Neural crest cell (in vitro differentiated cells): ENCODE measurements at regions not wholly inside any gene's neighbourhood (a gene's known extent, or its start where the extent isn't known, plus 50 kb on each side); places are given as distances from the start of the nearest gene placed in this dataset.

Experiments
- DNase-seq: peaks from one replicate; pipeline ENCODE4 v3.0.0; 2021; ENCODE audit warnings: low read depth, mixed read lengths, low spot score
- H3K27ac Mint-ChIP-seq: one replicate; pipeline ENCODE4 v1.8.0; 2021; ENCODE audit warnings: mild to moderate bottlenecking, mixed read lengths; ENCODE audit not compliant: unreplicated experiment
- H3K27me3 Mint-ChIP-seq: 2 replicates; pipeline ENCODE4 v1.8.0; 2021; ENCODE audit warnings: low read depth, mild to moderate bottlenecking, mixed read lengths
- H3K36me3 Mint-ChIP-seq: 2 replicates; pipeline ENCODE4 v1.8.0; 2021; ENCODE audit warnings: low read depth, mild to moderate bottlenecking, mixed read lengths
- H3K4me1 Mint-ChIP-seq: 2 replicates; pipeline ENCODE4 v1.8.0; 2021; ENCODE audit warnings: mixed read lengths
- H3K4me3 Mint-ChIP-seq: one replicate; pipeline ENCODE4 v1.8.0; 2021; ENCODE audit warnings: mild to moderate bottlenecking, mixed read lengths
- H3K9me3 Mint-ChIP-seq: 2 replicates; pipeline ENCODE4 v1.8.0; 2021; ENCODE audit warnings: mixed read lengths
- CTCF ChIP-seq: fragments of 200-600 bp; sonication (generic); conservative IDR thresholded peaks from 2 replicates; pipeline ENCODE4 v1.5.0; 2021; ENCODE audit warnings: antibody characterized with exemption, mild to moderate bottlenecking

GRCh38 chr21:15414057-15414456 lies 315.7 kb upstream of the USP25 start:
- Mint-ChIP-seq H3K27ac (no peak overlapping the region), H3K9me3 (peaks cover 10% of the 10 kb centered on the region), H3K4me3 (no peak overlapping the region), H3K27me3 (no peaks in the 10 kb centered on the region), H3K36me3 (no peaks in the 10 kb centered on the region), H3K4me1 (peaks cover 33% of the 10 kb centered on the region)
- no peak for TF ChIP-seq CTCF
- DNase-seq, result no peak

GRCh38 chr21:15415541-15416261 lies 314.1 kb upstream of the USP25 start:
- no peaks in the 10 kb centered on the region for H3K27me3 Mint-ChIP-seq
- H3K4me3 Mint-ChIP-seq, result peak overlapping the region; percentile 35
- peaks cover 10% of the 10 kb centered on the region for H3K9me3 Mint-ChIP-seq
- peaks cover 37% of the 10 kb centered on the region for H3K4me1 Mint-ChIP-seq
- TF ChIP-seq CTCF, result no peak
- peak overlapping the region; percentile 37 for H3K27ac Mint-ChIP-seq
- no peaks in the 10 kb centered on the region for H3K36me3 Mint-ChIP-seq
- DNase-seq, result no peak

- no peak overlapping the region for H3K27ac Mint-ChIP-seq
- H3K27me3 Mint-ChIP-seq, result no peaks in the 10 kb centered on the region
- TF ChIP-seq CTCF, result no peak
- H3K4me3 Mint-ChIP-seq, result peak overlapping the region; percentile 8
- no peak for DNase-seq
- no peaks in the 10 kb centered on the region for H3K36me3 Mint-ChIP-seq
- H3K4me1 Mint-ChIP-seq, result peaks cover 67% of the 10 kb centered on the region
- H3K9me3 Mint-ChIP-seq, result no peaks in the 10 kb centered on the region
Measured at GRCh38 chr21:15421441-15421881, 308.3 kb upstream of the USP25 start.

GRCh38 chr21:15421947-15422346 lies 307.8 kb upstream of the USP25 start:
- no peak for TF ChIP-seq CTCF
- Mint-ChIP-seq H3K27me3 (no peaks in the 10 kb centered on the region), H3K4me1 (peaks cover 62% of the 10 kb centered on the region), H3K36me3 (no peaks in the 10 kb centered on the region), H3K27ac (no peak overlapping the region), H3K4me3 (no peak overlapping the region), H3K9me3 (no peaks in the 10 kb centered on the region)
- DNase-seq, result no peak

GRCh38 chr21:15422783-15423182 lies 307.0 kb upstream of the USP25 start:
- H3K27ac Mint-ChIP-seq, result peak overlapping the region; percentile 86
- H3K4me3 Mint-ChIP-seq, result peak overlapping the region; percentile 36
- no peak for DNase-seq
- no peaks in the 10 kb centered on the region for H3K27me3 Mint-ChIP-seq
- no peak for TF ChIP-seq CTCF
- peaks cover 56% of the 10 kb centered on the region for H3K4me1 Mint-ChIP-seq
- peaks cover 2% of the 10 kb centered on the region for H3K9me3 Mint-ChIP-seq
- H3K36me3 Mint-ChIP-seq, result no peaks in the 10 kb centered on the region
